Right ventricle myocardium inferior (tissue), 1 donor: ENCODE measurements at regions not wholly inside any gene's neighbourhood (a gene's known extent, or its start where the extent isn't known, plus 50 kb on each side); places are given as distances from the start of the nearest gene placed in this dataset.
"Not testable (repeated sequence)": the region's sequence is repeated elsewhere in the genome, so short reads cannot be mapped to it uniquely, and the experiment has no call there.

Experiments used
- ATAC-seq: fragments of 200-7000 bp; cut with Tn5 transposase; one replicate; pipeline ENCODE4 v1.9.1; 2020; ENCODE audit warnings: mild to moderate bottlenecking, moderate library complexity
- DNase-seq: peaks from one replicate; pipeline ENCODE4 v3.0.0; 2021; ENCODE audit errors: missing footprints
- intact Hi-C: fragments of 100-400 bp; cut with DNase I; formaldehyde crosslinking; loops from one replicate; pipeline ENCODE4 v1.11.0; 2022
- donor health status: DM: no; HTN: yes; CAD: no; lungs with severe emphysema.

- DNase-seq (no peak), ATAC-seq (no peak)
- intact Hi-C loops, result no loop called here
Measured at GRCh38 chr4:173647902-173648301, 117.9 kb upstream of the HAND2 start.

- ATAC-seq, result peak; percentile 85
- no peak for DNase-seq
- intact Hi-C loops, result loop anchor here (5.0 kb wide), 2 partner anchors 50 to 105 kb away; no protein-coding TSS in a partner anchor
Measured at GRCh38 chr4:173642509-173642908, 112.5 kb upstream of the HAND2 start.

GRCh38 chr4:173635395-173635794, 105.4 kb upstream of the HAND2 start:
- intact Hi-C loops, result no loop called here
- DNase-seq, result no peak
- no peak for ATAC-seq

GRCh38 chr4:173626277-173626676, 96.2 kb upstream of the HAND2 start:
- DNase-seq (no peak), ATAC-seq (no peak)
- intact Hi-C loops, result no loop called here

- DNase-seq, ATAC-seq, intact Hi-C loops: not testable (repeated sequence)
Measured at GRCh38 chr4:173618648-173619047, 88.6 kb upstream of the HAND2 start.

- no peak for ATAC-seq
- DNase-seq, result no peak
- intact Hi-C loops, result no loop called here
Measured at GRCh38 chr4:173609158-173609557, 79.1 kb upstream of the HAND2 start.

GRCh38 chr4:173608632-173609031, 78.6 kb upstream of the HAND2 start:
- DNase-seq, ATAC-seq, intact Hi-C loops: not testable (repeated sequence)

GRCh38 chr4:173591760-173592159, 61.7 kb upstream of the HAND2 start:
- intact Hi-C loops, result loop anchor here (5.0 kb wide), 2 partner anchors 51 to 156 kb away; no protein-coding TSS in a partner anchor
- DNase-seq, result no peak
- ATAC-seq, result no peak

GRCh38 chr4:173590697-173591096, 60.7 kb upstream of the HAND2 start:
- no peak for DNase-seq
- intact Hi-C loops, result loop anchor here (5.0 kb wide), 2 partner anchors 52 to 157 kb away; no protein-coding TSS in a partner anchor
- peak; percentile 62 for ATAC-seq

- intact Hi-C loops, result no loop called here
- ATAC-seq, result peak; percentile 75
- no peak for DNase-seq
Measured at GRCh38 chr4:173585876-173586572, 56.0 kb upstream of the HAND2 start.

- no peak for ATAC-seq
- no peak for DNase-seq
- intact Hi-C loops, result no loop called here
Measured at GRCh38 chr4:173584506-173584905, 54.5 kb upstream of the HAND2 start.
